GM12873 (cell line): ENCODE measurements at regions not wholly inside any gene's neighbourhood (a gene's known extent, or its start where the extent isn't known, plus 50 kb on each side); places are given as distances from the start of the nearest gene placed in this dataset.

Source experiments
- TF ChIP-seq, protein P1 (sequence below): IDR thresholded peaks from 2 replicates; pipeline ENCODE4 v1.5.1; 2012; ENCODE audit warnings: low read depth, mild to moderate bottlenecking, moderate library complexity, low read length, control low read depth; ENCODE audit not compliant: insufficient read depth; ENCODE audit errors: missing control alignments

DNA sequence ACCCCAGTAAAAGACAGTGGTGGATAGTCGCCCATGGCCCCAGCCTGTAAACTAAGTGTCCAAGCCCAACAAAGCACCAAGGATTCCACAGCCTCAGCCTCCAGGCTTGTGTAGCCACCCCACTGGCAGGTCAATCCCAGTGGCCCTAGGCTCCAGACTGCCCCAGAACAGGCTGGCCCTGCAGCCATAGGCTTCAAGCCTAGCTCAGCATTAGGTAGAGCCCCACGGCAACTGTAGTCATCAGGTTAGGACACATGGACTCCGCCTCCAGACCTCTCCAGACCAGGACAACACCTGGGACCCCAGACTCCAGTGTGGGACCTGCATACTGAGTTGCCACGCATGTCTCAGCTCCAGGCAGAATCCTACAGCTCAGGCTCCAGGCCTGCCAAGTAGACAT lies 1590.6 kb upstream of the DDX18 start:
- TF ChIP-seq, protein P1, sequence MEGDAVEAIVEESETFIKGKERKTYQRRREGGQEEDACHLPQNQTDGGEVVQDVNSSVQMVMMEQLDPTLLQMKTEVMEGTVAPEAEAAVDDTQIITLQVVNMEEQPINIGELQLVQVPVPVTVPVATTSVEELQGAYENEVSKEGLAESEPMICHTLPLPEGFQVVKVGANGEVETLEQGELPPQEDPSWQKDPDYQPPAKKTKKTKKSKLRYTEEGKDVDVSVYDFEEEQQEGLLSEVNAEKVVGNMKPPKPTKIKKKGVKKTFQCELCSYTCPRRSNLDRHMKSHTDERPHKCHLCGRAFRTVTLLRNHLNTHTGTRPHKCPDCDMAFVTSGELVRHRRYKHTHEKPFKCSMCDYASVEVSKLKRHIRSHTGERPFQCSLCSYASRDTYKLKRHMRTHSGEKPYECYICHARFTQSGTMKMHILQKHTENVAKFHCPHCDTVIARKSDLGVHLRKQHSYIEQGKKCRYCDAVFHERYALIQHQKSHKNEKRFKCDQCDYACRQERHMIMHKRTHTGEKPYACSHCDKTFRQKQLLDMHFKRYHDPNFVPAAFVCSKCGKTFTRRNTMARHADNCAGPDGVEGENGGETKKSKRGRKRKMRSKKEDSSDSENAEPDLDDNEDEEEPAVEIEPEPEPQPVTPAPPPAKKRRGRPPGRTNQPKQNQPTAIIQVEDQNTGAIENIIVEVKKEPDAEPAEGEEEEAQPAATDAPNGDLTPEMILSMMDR: no peak

DNA sequence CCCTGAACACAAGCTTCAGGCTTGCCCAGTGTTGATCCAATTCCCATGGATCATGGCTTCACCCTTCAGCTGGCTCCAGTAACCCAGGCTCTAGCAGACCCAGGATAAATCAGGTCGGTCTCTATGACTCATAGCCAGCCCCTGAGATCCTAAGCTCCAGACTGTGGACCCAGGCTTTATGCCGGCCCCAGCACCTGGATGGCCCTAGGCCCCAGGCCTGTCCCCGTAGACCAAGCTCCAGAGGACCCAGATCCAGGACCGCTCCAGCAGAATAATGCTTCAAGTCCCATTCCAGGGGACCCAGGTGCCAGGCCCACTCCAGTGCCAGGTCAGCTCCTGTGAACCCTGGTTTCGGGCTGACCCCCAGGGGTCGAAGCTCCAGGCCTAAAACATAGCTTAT lies 1589.9 kb upstream of the DDX18 start:
- TF ChIP-seq, protein P1: no peak

DNA sequence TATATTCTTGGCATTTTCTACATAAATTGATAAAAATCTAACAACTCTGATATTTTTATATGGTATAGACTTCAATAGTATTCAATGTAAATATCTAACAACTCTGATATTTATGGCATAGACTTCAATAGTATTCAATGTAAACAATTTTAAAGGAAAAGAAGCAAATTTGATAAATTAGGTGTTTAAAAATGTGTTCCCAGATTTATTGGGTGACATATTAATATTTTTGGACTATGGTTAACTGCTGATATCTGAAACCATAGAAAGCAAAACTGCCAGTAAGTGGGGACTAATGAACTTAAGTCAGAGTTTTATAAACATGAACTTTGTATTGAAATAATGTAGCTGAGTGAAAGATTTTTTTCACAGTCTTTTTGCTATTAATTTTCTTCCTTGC lies 1576.0 kb upstream of the DDX18 start:
- TF ChIP-seq, protein P1: no peak

DNA sequence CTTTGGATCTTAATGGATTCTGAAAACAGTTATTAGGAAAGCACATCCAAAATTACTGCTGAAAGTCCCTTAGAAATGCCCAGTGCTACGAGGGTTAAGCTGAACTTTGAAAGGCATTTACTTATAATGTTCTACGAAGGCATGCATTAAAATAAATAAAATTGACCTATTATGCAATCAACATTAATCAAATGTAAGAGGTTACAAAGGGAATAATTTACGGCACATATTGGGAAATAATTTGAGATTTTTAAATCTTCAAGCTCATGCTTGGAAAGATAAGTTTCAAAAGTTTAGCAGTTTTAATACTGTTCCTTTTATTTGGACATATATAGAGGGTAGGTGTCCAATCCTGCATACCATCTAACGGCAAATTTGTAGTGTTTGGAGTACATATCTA lies 1564.1 kb upstream of the DDX18 start:
- TF ChIP-seq, protein P1: no peak

DNA sequence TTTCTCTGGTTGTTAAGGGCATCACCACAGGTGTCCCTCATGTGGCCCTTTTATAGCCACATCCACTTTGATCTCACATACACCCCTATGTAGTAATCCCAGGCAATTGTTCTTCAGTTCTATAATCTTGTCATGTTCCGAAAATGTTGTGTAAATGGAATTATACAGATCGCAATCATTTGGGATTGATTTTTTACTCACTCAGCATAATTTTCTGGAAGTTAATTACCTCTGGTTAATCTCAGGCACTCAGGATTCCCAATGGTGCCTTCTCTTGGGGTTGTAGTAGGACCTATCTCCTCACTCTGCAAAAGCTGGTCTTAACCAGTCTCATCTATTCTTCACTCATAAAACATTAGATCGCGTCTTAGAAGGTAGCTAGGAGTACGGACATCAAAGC lies 1549.6 kb upstream of the DDX18 start:
- TF ChIP-seq, protein P1: no peak

DNA sequence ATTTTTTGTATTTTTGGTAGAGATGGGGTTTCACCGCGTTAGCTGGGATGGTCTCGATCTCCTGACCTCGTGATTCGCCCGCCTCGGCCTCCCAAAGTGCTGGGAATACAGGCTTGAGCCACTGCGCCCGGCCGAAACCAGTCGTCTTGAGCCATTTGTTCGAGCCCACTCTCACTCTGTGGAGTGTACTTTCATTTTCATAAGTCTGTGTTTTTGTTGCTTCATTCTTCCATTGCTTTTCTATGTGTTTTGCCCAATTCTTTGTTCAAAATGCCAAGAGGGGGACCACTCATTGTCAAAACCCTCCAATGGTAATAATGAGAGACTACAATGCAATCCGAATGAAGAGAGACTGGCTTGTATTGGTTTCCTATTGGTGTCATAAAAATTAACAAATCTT lies 1545.5 kb upstream of the DDX18 start:
- TF ChIP-seq, protein P1: no peak

DNA sequence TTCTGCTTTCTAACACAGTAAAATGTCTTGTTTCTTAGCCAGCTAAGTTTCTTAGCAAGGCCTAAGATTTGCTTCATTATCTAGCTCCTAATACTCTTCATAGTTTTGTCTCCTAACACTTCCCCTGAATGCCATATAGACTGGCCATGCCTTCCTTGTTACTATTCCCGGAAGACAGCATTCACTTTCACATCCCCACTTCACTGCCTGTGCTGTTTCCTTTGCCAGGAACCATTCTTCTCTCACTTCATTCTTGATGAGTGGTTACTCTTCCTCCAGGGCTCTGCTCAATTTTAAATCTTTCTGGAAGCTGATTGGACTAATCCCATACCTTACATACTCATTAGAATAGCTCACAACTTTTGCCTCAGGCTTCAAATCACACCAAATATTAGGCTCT lies 1510.2 kb upstream of the DDX18 start:
- TF ChIP-seq, protein P1: no peak
